ENCODE measurements at regions not wholly inside any gene's neighbourhood (a gene's known extent, or its start where the extent isn't known, plus 50 kb on each side); places are given as distances from the start of the nearest gene placed in this dataset.

DNA sequence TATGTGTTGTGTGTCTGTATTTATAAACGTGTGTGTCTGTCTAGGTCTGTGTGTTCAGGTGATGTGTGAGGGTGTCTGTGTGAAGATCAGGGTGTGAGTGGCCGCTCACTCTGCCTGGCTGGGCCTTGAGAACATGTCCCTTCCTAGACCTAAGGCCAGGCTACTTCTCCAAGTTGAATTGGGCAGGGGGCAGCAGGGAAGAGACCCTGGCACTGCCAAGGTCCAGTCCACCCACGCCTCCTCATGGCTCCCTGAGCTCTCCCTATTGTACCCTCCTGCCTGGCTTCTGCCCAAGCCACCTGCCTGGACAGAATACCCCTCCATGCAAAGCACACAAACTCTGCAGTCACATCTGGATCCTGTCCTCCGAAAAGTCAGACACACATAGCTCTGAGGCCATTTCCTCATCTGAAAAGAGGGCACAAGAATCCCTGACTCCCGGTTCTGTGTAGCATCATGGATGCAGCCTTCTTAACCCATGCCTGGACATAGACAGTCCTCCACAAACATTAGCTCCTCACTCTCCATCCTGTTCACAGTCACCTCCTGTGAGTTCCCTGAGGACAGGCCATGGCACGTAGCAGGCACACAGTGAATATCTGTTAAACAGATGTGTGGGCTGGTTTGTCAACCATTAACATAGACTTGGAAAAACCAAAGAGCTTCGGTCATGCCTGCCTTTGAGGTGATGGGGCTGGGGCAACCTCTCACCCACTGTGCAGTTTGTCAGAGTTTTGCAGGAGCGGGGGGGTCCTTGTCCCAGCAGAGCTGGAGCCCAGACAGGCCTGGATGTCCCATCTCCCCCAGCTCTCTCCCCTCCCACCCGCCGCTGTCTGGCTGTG, 167.8 kb upstream of the MVB12B start:
- no peak for ATAC-seq
- intact Hi-C loops (cut with DNase I; ENCODE audit: low total_unique reads) (no loop called here), in situ Hi-C loops (cut with MboI; ENCODE audit: low sequenced_read_pairs in 4 of 4) (no loop called here)
- no peak overlapping the region for H3K27ac ChIP-seq
- no peak overlapping the region for H3K4me3 ChIP-seq
- DNase-seq = no peak
- TF ChIP-seq, protein P1, sequence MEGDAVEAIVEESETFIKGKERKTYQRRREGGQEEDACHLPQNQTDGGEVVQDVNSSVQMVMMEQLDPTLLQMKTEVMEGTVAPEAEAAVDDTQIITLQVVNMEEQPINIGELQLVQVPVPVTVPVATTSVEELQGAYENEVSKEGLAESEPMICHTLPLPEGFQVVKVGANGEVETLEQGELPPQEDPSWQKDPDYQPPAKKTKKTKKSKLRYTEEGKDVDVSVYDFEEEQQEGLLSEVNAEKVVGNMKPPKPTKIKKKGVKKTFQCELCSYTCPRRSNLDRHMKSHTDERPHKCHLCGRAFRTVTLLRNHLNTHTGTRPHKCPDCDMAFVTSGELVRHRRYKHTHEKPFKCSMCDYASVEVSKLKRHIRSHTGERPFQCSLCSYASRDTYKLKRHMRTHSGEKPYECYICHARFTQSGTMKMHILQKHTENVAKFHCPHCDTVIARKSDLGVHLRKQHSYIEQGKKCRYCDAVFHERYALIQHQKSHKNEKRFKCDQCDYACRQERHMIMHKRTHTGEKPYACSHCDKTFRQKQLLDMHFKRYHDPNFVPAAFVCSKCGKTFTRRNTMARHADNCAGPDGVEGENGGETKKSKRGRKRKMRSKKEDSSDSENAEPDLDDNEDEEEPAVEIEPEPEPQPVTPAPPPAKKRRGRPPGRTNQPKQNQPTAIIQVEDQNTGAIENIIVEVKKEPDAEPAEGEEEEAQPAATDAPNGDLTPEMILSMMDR (IDR thresholded peaks at IDR 0.05 in 4 of 5, conservative IDR thresholded peaks at IDR 0.05 in 1 of 5) = no peak
- no peak for TF ChIP-seq POLR2A (IDR thresholded peaks at IDR 0.05)
- H3K27me3 ChIP-seq = peaks cover 2 to 6% (median 6%) of the 10 kb centered on the region in 3 donors
- H3K9me3 ChIP-seq = no peaks in the 10 kb centered on the region
- H3K4me1 ChIP-seq = no peaks in the 10 kb centered on the region
- H3K36me3 ChIP-seq = no peaks in the 10 kb centered on the region

GRCh38 chr9:126159430-126160060, 167.1 kb upstream of the MVB12B start:
- Histone ChIP-seq H3K36me3 (no peaks in the 10 kb centered on the region), H3K27me3 (peaks cover 2 to 6% (median 6%) of the 10 kb centered on the region in 3 donors), H3K4me3 (no peak overlapping the region), H3K9me3 (no peaks in the 10 kb centered on the region), H3K27ac (no peak overlapping the region), H3K4me1 (no peaks in the 10 kb centered on the region)
- DNase-seq = no peak
- intact Hi-C loops (cut with DNase I; ENCODE audit: low total_unique reads) (no loop called here), in situ Hi-C loops (cut with MboI; ENCODE audit: low sequenced_read_pairs in 4 of 4) (no loop called here)
- ATAC-seq = no peak
- no peak for TF ChIP-seq POLR2A (IDR thresholded peaks at IDR 0.05)
- TF ChIP-seq, protein P1 (IDR thresholded peaks at IDR 0.05 in 4 of 5, conservative IDR thresholded peaks at IDR 0.05 in 1 of 5) = no peak

- in situ Hi-C loops (cut with MboI; ENCODE audit: low sequenced_read_pairs in 4 of 4) = no loop called here
- no peak for DNase-seq
- no peaks in the 10 kb centered on the region for H3K4me1 ChIP-seq
Observed at GRCh38 chr9:126160067-126160853, 166.4 kb upstream of the MVB12B start.

DNA sequence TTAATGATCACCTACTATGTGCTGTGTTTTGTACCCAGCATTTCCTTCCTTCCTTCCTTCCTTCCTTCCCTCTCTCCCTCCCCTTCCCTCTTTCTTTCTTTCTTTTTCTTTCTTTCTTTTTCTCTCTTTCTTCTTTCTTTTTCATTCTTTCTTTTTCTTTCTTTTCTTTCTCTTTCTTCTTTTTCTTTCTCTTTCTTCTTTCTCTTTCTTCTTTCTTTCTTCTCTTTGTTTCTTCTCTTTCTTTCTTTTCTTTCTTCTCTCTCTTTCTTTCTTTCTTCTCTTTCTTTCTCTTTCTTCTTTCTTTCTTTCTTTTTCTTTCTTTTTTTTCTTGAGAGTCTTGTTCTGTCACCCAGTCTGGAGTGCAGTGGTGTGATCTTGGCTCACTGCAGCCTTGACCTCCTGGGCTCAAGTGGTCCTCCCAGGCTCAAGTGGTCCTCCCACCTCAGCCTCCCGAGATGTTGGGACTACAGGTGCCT, 165.7 kb upstream of the MVB12B start:
- ATAC-seq (no peak), DNase-seq (no peak)
- no peaks in the 10 kb centered on the region for H3K9me3 ChIP-seq
- no peak overlapping the region for H3K4me3 ChIP-seq
- intact Hi-C loops (cut with DNase I; ENCODE audit: low total_unique reads) (no loop called here), in situ Hi-C loops (cut with MboI; ENCODE audit: low sequenced_read_pairs in 4 of 4) (no loop called here)
- H3K27ac ChIP-seq = no peak overlapping the region
- no peak for TF ChIP-seq POLR2A (IDR thresholded peaks at IDR 0.05)
- TF ChIP-seq, protein P1 (IDR thresholded peaks at IDR 0.05 in 4 of 5, conservative IDR thresholded peaks at IDR 0.05 in 1 of 5) = no peak
- peaks cover 2 to 6% (median 6%) of the 10 kb centered on the region in 3 donors for H3K27me3 ChIP-seq
- H3K36me3 ChIP-seq = no peaks in the 10 kb centered on the region
- no peaks in the 10 kb centered on the region for H3K4me1 ChIP-seq

More at GRCh38 chr9:126160067-126160853, 166.4 kb upstream of the MVB12B start:
- no peaks in the 10 kb centered on the region for H3K36me3 ChIP-seq
- H3K9me3 ChIP-seq = no peaks in the 10 kb centered on the region
- intact Hi-C loops (cut with DNase I; ENCODE audit: low total_unique reads) = no loop called here
- no peak overlapping the region for H3K4me3 ChIP-seq
- ATAC-seq = no peak
- H3K27me3 ChIP-seq = peaks cover 2 to 6% (median 6%) of the 10 kb centered on the region in 3 donors
- TF ChIP-seq, protein P1 (IDR thresholded peaks at IDR 0.05 in 4 of 5, conservative IDR thresholded peaks at IDR 0.05 in 1 of 5) = no peak
- no peak overlapping the region for H3K27ac ChIP-seq

Measured in gastrocnemius medialis (tissue), 4 donors.